Activated CD4-positive, alpha-beta T cell treated with anti-CD3 and anti-CD28 coated beads, Interleukin-2, amount 10 ng/mL, durations not matched to agents 7 days and 5 days (primary cell): ENCODE measurements at regions not wholly inside any gene's neighbourhood (a gene's known extent, or its start where the extent isn't known, plus 50 kb on each side); places are given as distances from the start of the nearest gene placed in this dataset.

Experiments used
- CTCF ChIA-PET: fragments of 350-600 bp; sonication (Branson Sonifier 250); formaldehyde crosslinking; loops from one replicate; lab custom pipeline; 2021; ENCODE audit warnings: antibody characterized with exemption; lab: Charles Lee
- POLR2A ChIA-PET: fragments of 350-600 bp; sonication (Branson Sonifier 250); formaldehyde crosslinking; loops from one replicate; lab custom pipeline; 2021; ENCODE audit warnings: antibody characterized with exemption; lab: Charles Lee
- DNase-seq: peaks from one replicate; pipeline ENCODE4 v3.0.0-alpha.2; 2020
- H3K27ac Mint-ChIP-seq: one replicate; pipeline ENCODE4 v1.8.0; 2021; ENCODE audit warnings: mild to moderate bottlenecking, moderate library complexity, mixed read lengths
- H3K27me3 Mint-ChIP-seq: one replicate; pipeline ENCODE4 v1.8.0; 2021; ENCODE audit warnings: mixed read lengths
- H3K36me3 Mint-ChIP-seq: one replicate; pipeline ENCODE4 v1.8.0; 2021; ENCODE audit warnings: low read depth, mixed read lengths
- H3K4me1 Mint-ChIP-seq: one replicate; pipeline ENCODE4 v1.8.0; 2021; ENCODE audit warnings: mixed read lengths
- H3K4me3 Mint-ChIP-seq: one replicate; pipeline ENCODE4 v1.8.0; 2021; ENCODE audit warnings: mild to moderate bottlenecking, moderate library complexity, mixed read lengths
- H3K9me3 Mint-ChIP-seq: one replicate; pipeline ENCODE4 v1.8.0; 2021; ENCODE audit warnings: mixed read lengths

DNA sequence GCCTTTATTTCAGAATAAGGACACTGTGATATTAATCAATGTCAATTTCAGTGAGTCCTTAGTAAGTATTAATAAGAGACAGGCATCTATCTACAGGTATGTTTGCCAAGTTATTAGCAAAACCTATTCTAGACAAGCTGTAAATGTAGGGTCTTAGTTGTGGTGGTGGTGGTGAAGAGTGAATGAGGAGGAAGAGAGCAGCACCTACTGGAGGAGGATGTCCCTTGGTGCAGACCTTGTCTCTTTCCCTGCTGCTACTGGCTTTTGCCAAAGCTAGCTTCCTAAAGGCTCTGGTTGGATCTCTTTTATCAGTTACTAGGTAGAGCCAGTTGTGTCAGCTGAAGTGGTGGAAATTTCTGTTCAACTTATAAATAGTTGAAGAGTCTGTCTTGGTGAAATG, 304.8 kb upstream of the ATP2B1 start:
- Mint-ChIP-seq H3K9me3 (no peaks in the 10 kb centered on the region), H3K36me3 (no peaks in the 10 kb centered on the region), H3K4me3 (no peak overlapping the region), H3K27ac (no peak overlapping the region), H3K27me3 (no peaks in the 10 kb centered on the region), H3K4me1 (no peaks in the 10 kb centered on the region)
- CTCF ChIA-PET, result interaction anchor here (0.6 kb wide), 1 partner anchor 10 kb away, joined by 3 read pairs; no protein-coding TSS in a partner anchor
- DNase-seq, result no peak
- POLR2A ChIA-PET, result no interaction called here

DNA sequence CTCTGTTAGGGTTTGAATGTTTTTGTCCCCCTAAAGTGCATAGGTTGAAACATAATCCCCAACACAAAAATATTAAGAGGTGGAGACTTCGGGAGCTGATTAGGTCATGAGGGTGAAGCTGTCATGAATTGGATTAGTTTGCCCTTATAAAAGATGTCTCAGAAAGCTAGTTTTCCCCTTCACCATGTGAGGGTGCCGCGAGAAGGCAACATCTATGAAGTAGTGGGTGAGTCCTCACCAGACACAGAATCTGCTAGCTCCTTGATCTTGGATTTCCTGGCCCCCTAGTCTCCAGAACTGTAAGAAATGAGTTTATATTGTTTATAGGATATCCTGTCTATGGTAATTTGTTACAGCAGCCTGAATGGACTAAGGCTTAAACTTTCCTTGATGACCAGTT, 301.5 kb upstream of the ATP2B1 start:
- ChIA-PET POLR2A (no interaction called here), CTCF (interaction anchor here (1.0 kb wide), 1 partner anchor 25 kb away, joined by 3 read pairs; no protein-coding TSS in a partner anchor)
- no peak for DNase-seq

DNA sequence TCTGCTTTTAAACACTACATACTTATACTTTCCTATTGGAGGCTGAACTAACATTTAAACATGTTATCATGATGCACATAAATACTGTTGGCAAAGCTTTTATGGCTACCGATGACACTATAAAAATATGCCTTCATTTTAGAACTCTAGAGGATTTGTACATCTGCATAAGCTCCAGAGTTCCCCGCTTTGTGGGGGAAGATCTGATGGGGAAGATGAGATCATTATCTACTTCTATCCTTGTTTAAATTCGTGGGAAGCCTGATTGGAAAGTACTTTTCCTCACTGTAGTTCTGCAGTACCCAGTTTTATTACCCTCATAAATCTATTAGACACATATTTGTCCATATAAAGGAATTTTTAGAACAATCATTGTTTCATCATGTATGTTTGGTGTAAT, 299.6 kb upstream of the ATP2B1 start:
- ChIA-PET POLR2A (no interaction called here), CTCF (interaction anchor here (1.2 kb wide), 1 partner anchor 10 kb away, joined by 3 read pairs; no protein-coding TSS in a partner anchor)
- H3K36me3 Mint-ChIP-seq, result no peaks in the 10 kb centered on the region
- H3K4me3 Mint-ChIP-seq, result no peak overlapping the region
- H3K9me3 Mint-ChIP-seq, result no peaks in the 10 kb centered on the region
- H3K27me3 Mint-ChIP-seq, result no peaks in the 10 kb centered on the region
- DNase-seq, result no peak
- no peak overlapping the region for H3K27ac Mint-ChIP-seq
- H3K4me1 Mint-ChIP-seq, result no peaks in the 10 kb centered on the region

More for the DNA sequence above, 301.5 kb upstream of the ATP2B1 start:
- H3K27ac Mint-ChIP-seq, result no peak overlapping the region
- no peaks in the 10 kb centered on the region for H3K27me3 Mint-ChIP-seq
- no peaks in the 10 kb centered on the region for H3K9me3 Mint-ChIP-seq
- H3K4me3 Mint-ChIP-seq, result no peak overlapping the region
- H3K36me3 Mint-ChIP-seq, result no peaks in the 10 kb centered on the region
- no peaks in the 10 kb centered on the region for H3K4me1 Mint-ChIP-seq

DNA sequence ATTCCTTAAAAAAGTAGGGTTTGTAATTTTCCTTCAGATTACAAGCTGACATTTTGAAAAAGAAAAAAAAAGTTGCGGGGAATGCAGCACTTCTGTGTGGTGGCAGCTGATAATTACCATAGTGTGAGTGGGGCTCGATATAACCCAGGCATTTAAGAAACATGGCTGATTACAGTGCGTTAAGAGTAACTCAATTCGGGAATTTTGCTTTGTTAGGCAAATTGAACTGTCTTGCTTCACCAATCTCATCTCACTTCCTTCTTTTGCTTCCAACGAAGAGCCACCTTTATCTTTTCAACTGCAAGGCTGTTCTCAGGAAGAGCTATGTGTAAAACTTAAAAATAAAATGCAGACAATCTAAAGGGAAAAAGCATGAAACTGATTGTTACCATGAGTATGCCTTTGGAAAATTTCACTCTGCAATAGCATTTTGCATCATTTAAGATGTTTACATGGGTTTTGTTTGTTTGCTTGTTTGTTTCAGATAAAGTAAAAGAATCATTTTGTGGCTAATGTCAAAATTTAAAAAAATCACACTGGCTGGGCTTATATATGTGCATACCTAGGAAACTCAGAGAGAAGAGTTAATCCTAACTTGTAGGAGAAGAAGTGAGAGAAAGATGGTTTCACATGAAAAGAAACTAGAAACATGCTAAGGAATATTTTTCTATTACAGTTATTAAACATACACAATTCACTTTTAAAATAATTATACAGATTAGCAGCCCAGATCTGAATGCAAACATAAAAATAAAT, 295.9 kb upstream of the ATP2B1 start:
- ChIA-PET CTCF (no interaction called here), POLR2A (interaction anchor here (0.6 kb wide), 1 partner anchor 74 kb away, joined by 3 read pairs; no protein-coding TSS in a partner anchor)
- no peaks in the 10 kb centered on the region for H3K36me3 Mint-ChIP-seq
- H3K27ac Mint-ChIP-seq, result no peak overlapping the region
- DNase-seq, result no peak
- no peak overlapping the region for H3K4me3 Mint-ChIP-seq
- no peaks in the 10 kb centered on the region for H3K27me3 Mint-ChIP-seq
- no peaks in the 10 kb centered on the region for H3K9me3 Mint-ChIP-seq
- no peaks in the 10 kb centered on the region for H3K4me1 Mint-ChIP-seq

DNA sequence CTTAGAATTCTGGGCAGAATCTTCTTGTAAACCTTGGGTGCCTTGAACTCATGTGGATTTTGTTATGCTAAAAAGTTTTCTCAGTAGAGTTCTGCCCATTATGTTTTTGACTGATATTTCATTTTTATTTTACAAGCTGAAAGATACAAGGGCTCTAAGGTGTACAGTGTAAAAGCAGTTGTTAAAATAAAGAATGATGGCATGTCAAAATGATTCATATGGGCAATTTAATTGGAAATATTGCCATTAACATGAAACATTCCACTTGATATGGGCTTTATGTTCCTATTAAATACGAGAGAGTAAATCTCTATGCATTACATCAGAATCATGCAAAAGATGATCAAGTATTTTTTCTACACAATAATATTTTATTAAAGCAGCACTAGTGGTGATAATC, 295.1 kb upstream of the ATP2B1 start:
- ChIA-PET CTCF (no interaction called here), POLR2A (interaction anchor here (0.6 kb wide), 1 partner anchor 75 kb away, joined by 3 read pairs; no protein-coding TSS in a partner anchor)
- no peaks in the 10 kb centered on the region for H3K9me3 Mint-ChIP-seq
- no peak overlapping the region for H3K27ac Mint-ChIP-seq
- DNase-seq, result no peak
- no peaks in the 10 kb centered on the region for H3K27me3 Mint-ChIP-seq
- no peak overlapping the region for H3K4me3 Mint-ChIP-seq
- no peaks in the 10 kb centered on the region for H3K4me1 Mint-ChIP-seq
- no peaks in the 10 kb centered on the region for H3K36me3 Mint-ChIP-seq

DNA sequence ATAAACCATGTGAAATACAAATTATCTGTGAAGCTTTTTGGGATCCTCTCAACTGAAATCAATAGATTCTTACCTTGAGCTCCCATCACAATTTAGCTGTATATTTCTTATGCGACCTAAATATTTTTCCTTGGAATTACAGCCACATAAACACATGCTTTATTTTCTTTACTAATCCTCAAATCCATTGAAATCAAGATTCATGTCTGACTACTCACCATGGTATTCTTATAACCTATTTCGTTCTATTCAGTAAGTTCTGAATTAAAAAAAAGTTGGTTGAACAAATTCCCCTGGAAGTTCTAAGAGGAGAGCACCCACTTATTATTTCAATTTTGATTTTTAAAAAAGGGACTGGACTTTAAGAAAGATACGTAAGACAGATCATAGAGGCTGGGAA, 292.1 kb upstream of the ATP2B1 start:
- H3K4me3 Mint-ChIP-seq, result no peak overlapping the region

DNA sequence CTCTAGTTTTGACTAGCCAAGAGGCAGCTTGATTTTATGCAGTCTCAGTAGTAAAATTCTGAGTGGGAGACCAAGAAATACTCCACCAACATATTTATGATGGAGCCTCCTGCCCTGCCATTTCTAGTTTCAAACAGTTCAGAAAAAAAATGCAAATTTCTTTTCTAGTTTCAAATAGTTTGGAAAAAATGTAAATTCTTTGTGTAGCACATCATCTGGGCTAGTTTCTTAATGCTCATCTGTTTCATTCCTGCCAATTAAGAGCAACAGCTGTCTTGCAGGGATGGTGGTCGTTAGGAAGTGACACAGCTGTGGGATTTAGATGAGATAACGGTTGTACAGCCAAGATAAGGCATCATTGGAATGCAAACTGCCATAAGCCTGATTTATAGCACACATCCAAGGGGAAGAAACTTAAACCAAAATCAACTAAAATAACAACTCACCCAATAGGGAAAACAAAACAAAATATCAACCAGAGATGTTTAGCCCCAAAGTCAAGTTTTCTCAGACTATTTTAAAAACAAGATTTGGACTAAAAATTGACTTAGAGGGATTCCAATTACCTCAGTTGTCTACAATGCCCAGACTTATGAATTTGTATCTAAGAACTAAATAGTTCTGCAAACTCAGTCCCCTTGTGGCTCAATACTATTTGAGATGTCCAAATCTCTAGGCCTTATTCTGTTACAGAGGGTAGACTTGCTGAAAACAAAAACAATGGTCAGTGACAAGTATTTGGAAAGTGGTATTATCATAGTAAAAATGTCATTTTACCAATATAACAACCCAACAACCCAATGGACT, 291.3 kb upstream of the ATP2B1 start:
- ChIA-PET CTCF (no interaction called here), POLR2A (no interaction called here)
- Mint-ChIP-seq H3K27me3 (no peaks in the 10 kb centered on the region), H3K9me3 (no peaks in the 10 kb centered on the region), H3K27ac (no peak overlapping the region), H3K36me3 (no peaks in the 10 kb centered on the region), H3K4me3 (no peak overlapping the region), H3K4me1 (no peaks in the 10 kb centered on the region)
- DNase-seq, result no peak

More for the DNA sequence above, 292.1 kb upstream of the ATP2B1 start:
- ChIA-PET POLR2A (no interaction called here), CTCF (no interaction called here)
- Mint-ChIP-seq H3K27ac (no peak overlapping the region), H3K4me1 (no peaks in the 10 kb centered on the region), H3K27me3 (no peaks in the 10 kb centered on the region), H3K36me3 (no peaks in the 10 kb centered on the region), H3K9me3 (no peaks in the 10 kb centered on the region)
- DNase-seq, result no peak

DNA sequence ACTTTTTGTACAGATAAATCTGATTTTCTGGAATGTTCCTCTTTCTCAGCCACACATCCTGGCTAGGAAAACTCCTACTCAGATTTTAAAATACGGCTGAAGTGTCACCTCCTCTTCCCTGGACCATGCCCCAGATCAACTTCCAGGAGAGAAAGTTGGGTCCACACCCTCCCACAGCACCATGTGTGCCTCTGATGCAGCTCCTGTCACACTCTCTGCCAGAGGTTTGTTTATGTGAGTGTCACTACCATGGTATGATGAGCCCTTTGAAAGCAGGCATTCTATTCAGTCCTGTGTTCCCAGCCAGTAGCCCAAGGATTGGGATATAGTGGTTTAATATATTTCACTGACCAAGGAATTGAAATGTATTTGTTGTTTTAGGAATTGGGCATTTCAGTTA, 287.2 kb upstream of the ATP2B1 start:
- CTCF ChIA-PET, result no interaction called here
- Mint-ChIP-seq H3K27me3 (no peaks in the 10 kb centered on the region), H3K4me1 (no peaks in the 10 kb centered on the region)

DNA sequence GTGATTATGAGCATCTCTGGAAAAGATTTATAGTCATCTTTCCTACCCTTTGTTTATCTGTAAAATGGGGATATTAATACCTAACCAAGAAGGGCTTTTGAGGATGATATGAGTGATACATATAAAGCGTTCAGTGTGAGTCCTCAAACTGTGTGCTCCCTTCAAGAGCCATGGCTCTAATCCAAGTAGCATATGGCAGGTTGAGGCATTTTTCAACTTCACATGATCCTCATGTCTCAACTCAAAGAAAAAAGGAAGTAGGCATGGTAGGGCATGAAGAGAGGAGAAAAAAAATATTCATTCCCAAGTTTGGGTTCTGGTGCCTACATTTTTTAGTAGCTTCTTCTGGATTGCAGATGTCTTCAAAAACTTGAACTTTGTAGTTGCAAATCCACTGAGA, 286.3 kb upstream of the ATP2B1 start:
- H3K36me3 Mint-ChIP-seq, result no peaks in the 10 kb centered on the region
- CTCF ChIA-PET, result no interaction called here
- no peak overlapping the region for H3K27ac Mint-ChIP-seq
- no peak for DNase-seq
- POLR2A ChIA-PET, result no interaction called here
- no peaks in the 10 kb centered on the region for H3K9me3 Mint-ChIP-seq
- no peak overlapping the region for H3K4me3 Mint-ChIP-seq
- H3K27me3 Mint-ChIP-seq, result no peaks in the 10 kb centered on the region
- no peaks in the 10 kb centered on the region for H3K4me1 Mint-ChIP-seq

More for the DNA sequence above, 287.2 kb upstream of the ATP2B1 start:
- Mint-ChIP-seq H3K4me3 (no peak overlapping the region), H3K36me3 (no peaks in the 10 kb centered on the region), H3K9me3 (no peaks in the 10 kb centered on the region), H3K27ac (no peak overlapping the region)
- DNase-seq, result no peak
- POLR2A ChIA-PET, result no interaction called here

DNA sequence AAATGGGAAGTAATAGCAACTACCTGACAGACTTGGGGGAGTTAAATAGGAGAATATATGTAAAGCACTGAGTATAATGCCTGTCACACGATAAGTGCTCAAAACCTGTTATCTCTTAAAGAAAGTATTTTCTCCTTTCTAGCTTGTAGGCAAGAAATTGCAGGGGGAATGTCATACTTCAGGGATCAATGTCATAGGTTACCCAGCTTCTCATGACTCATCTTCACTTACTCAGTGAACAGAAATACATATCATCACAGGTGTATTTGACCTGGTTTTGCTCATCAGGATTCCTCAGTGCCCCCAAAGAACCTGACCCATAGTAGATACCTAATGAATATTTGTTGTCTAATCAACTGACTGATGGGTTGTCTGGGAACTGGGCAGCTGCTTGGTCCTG, 285.0 kb upstream of the ATP2B1 start:
- Mint-ChIP-seq H3K27ac (no peak overlapping the region), H3K27me3 (no peaks in the 10 kb centered on the region), H3K9me3 (no peaks in the 10 kb centered on the region), H3K4me3 (no peak overlapping the region), H3K36me3 (no peaks in the 10 kb centered on the region), H3K4me1 (no peaks in the 10 kb centered on the region)
- ChIA-PET CTCF (no interaction called here), POLR2A (no interaction called here)
- no peak for DNase-seq

DNA sequence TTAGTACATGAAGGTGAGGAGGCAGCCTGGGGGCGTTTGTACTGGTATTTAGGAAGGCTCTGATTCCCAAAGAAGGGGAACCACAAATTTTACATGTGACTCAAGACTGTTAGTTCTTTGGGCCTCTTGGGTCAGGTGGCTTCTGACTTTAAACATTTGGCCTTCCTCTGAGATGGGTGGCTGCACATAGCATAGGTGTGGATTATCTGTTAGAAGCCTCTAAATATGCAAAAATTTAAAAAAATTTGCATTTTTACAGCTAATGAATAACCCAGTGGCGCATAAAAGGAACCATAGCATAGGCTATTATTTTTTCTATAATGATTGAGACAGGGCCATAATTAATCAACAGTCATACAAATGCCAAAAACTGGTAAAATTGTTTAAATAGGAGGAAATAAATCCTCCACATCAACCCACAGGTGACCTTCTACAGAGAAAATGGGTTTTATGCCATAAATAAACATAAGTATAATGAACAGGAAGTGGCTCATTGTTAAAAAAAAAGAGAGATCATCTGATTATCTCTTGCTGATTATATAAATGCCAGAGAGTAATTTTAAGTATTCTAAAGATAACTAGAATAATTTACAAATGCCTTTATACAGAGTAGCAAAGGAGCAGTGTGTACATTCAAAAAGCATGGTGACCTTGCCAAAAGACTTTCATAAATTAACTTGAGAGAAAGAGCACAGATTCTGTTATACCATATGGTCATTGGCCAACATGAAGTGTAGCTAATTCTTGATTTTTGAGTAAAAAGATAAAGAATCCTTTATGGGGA, 284.2 kb upstream of the ATP2B1 start:
- Mint-ChIP-seq H3K9me3 (no peaks in the 10 kb centered on the region), H3K4me3 (no peak overlapping the region), H3K27ac (no peak overlapping the region), H3K4me1 (no peaks in the 10 kb centered on the region), H3K27me3 (no peaks in the 10 kb centered on the region), H3K36me3 (no peaks in the 10 kb centered on the region)
- DNase-seq, result no peak
- ChIA-PET POLR2A (no interaction called here), CTCF (no interaction called here)

DNA sequence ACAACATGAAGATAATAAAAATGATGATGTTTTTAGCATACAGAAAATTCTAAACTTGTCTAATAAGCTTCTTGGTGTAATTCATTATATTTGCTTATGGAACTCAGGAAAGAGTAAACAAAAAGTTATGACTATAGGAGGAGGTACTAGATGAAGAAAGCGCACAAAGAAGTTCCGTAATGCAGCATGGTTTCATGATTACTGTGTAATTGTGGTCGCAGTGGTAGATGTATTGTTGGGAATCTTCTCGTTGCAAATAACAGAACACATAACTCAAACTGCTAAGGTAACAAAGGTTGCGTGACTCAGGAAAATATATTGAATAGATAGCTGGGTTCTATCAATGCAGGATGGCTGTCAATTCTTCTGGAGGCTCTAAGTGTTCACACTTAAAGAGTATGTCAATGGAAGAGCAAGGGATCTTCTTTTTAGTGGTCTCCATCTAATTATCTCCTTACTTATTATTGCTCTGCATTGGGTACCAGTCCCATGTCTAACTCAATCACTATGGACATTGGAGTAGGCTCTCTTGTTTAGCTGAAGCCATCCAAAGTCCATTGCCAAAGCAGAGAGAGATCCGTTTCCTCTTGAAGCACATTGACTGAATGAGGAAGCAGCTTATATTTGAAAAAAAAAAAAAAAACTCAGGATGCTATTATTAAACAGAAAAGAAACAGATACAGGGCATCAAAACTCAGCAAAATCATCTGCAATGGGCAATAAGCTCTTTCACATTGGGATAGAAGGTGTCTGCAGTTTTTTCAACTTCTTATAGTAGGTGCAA, 283.4 kb upstream of the ATP2B1 start:
- POLR2A ChIA-PET, result no interaction called here
- Mint-ChIP-seq H3K4me3 (no peak overlapping the region), H3K27me3 (no peaks in the 10 kb centered on the region), H3K9me3 (no peaks in the 10 kb centered on the region), H3K27ac (no peak overlapping the region), H3K36me3 (no peaks in the 10 kb centered on the region), H3K4me1 (no peaks in the 10 kb centered on the region)
- CTCF ChIA-PET, result interaction anchor here (1.1 kb wide), 1 partner anchor 78 kb away, joined by 3 read pairs; no protein-coding TSS in a partner anchor
- no peak for DNase-seq
